Central memory CD8-positive, alpha-beta T cell (primary cell): ENCODE measurements at regions not wholly inside any gene's neighbourhood (a gene's known extent, or its start where the extent isn't known, plus 50 kb on each side); places are given as distances from the start of the nearest gene placed in this dataset.

Experiments
- ATAC-seq: fragments of 150-1000 bp; cut with Tn5 transposase; replicated peaks from 2 replicates; pipeline ENCODE4 v1.10.0; 2022; ENCODE audit warnings: mild to moderate bottlenecking, moderate FRiP score, moderate number of reproducible peaks; ENCODE audit not compliant: poor library complexity, severe bottlenecking; ENCODE audit errors: extremely low read depth
- DNase-seq, 2 donors: peaks; one replicate each; pipeline ENCODE4 v3.0.0; 2021; ENCODE audit warnings: low spot score in 2 of 2
- H3K27ac Mint-ChIP-seq: one replicate; pipeline ENCODE4 v1.8.0; 2022; ENCODE audit warnings: low read depth, mild to moderate bottlenecking, moderate library complexity, mixed read lengths
- H3K27me3 Mint-ChIP-seq: one replicate; pipeline ENCODE4 v1.8.0; 2022; ENCODE audit warnings: mixed read lengths
- H3K36me3 Mint-ChIP-seq: one replicate; pipeline ENCODE4 v1.8.0; 2022; ENCODE audit warnings: mild to moderate bottlenecking, moderate library complexity, mixed read lengths; ENCODE audit not compliant: insufficient read depth
- H3K4me1 Mint-ChIP-seq: one replicate; pipeline ENCODE4 v1.8.0; 2022; ENCODE audit warnings: mixed read lengths
- H3K4me3 Mint-ChIP-seq: one replicate; pipeline ENCODE4 v1.8.0; 2022; ENCODE audit warnings: mild to moderate bottlenecking, moderate library complexity, mixed read lengths
- H3K9me3 Mint-ChIP-seq: one replicate; pipeline ENCODE4 v1.8.0; 2022; ENCODE audit warnings: mixed read lengths

DNA sequence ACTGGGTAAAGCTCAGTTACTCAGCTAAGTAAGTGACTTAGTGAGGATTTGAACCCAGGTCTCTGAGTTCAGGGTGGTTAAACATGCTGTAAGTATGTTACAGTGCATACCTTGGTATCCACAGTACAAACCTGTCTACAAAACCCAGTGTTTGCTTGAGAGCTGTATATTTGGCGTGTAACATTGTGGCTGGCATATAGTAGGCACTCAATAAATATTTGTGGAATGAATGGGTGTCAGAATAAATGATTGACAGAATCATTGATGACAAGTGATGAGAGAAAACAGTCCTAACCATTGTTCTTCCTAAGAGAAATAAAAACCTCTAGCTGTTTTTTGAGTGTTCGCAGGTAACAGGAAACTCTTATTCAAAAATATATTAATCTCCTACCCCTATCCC is 79.7 kb upstream of the BCOR start:
- DNase-seq (no peak), ATAC-seq (no peak)
- Mint-ChIP-seq H3K4me1 (peaks cover 28% of the 10 kb centered on the region), H3K27me3 (no peaks in the 10 kb centered on the region), H3K9me3 (no peaks in the 10 kb centered on the region), H3K4me3 (peak overlapping the region; percentile 87), H3K27ac (peak overlapping the region; percentile 95), H3K36me3 (peaks cover 17% of the 10 kb centered on the region)

DNA sequence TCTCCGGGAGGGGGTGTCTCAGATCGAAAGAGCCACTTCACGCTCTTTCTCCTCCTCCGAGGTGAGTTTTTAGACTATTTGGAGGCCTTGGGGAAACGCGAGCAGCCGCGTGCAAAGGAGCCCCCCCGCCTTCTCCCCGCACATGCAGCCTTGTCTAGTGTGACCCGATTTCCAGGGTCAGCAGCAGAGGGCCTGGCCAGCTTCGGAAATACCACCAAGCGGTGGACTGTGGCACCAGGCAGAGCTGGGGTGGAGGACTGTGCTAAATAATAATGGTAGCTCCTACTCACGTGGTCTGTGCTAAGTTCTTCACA is 79.3 kb upstream of the BCOR start:
- ATAC-seq: peak; percentile 16
- Mint-ChIP-seq H3K4me1 (peaks cover 28% of the 10 kb centered on the region), H3K36me3 (peaks cover 20% of the 10 kb centered on the region), H3K27ac (peak overlapping the region; percentile 95), H3K27me3 (no peaks in the 10 kb centered on the region), H3K9me3 (no peaks in the 10 kb centered on the region), H3K4me3 (peak overlapping the region; percentile 87)
- no peak for DNase-seq

DNA sequence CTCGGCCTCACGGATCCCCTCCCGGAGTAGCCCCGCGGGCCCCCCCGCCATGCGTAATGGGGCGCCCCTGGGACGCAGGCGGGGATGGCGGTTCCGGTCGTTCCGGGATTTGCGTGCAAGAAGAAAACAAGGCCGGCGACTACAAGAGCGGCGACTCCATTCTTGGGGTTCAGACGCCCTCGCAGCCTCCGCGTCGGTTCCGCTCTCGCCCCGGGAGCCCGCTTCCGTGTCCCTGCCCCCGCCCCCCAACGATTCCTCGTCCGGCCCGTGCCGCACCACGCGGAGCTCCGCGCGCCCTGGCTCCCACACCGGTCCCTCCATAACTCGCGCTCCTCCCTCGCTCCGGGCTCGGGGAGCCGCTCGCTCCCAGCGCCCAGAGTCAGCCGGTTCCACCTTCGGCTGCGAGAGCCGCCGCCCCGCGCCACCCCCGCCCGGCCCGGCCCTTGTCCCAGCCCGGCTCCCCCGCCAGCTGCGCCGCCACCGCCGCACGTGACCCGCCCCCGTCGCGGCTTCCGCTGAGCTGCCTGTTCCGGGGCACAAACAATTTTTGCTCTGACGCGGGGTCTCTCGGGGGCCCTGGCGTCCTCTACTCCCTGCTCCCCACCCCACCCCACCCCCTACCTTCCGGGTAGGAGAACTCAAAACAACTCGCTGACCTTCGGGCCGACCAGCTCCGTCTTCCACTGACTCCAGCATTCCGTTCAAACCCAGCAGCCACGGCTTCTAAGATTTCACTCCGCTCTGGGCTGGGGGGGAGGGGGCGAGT is 78.8 kb upstream of the BCOR start:
- H3K4me1 Mint-ChIP-seq: peaks cover 28% of the 10 kb centered on the region
- DNase-seq (peak; percentile 52 to 70), ATAC-seq (peak; percentile 45)
- H3K36me3 Mint-ChIP-seq: peaks cover 21% of the 10 kb centered on the region
- H3K9me3 Mint-ChIP-seq: no peaks in the 10 kb centered on the region
- no peaks in the 10 kb centered on the region for H3K27me3 Mint-ChIP-seq
- H3K27ac Mint-ChIP-seq: peak overlapping the region; percentile 95
- H3K4me3 Mint-ChIP-seq: peak overlapping the region; percentile 87

DNA sequence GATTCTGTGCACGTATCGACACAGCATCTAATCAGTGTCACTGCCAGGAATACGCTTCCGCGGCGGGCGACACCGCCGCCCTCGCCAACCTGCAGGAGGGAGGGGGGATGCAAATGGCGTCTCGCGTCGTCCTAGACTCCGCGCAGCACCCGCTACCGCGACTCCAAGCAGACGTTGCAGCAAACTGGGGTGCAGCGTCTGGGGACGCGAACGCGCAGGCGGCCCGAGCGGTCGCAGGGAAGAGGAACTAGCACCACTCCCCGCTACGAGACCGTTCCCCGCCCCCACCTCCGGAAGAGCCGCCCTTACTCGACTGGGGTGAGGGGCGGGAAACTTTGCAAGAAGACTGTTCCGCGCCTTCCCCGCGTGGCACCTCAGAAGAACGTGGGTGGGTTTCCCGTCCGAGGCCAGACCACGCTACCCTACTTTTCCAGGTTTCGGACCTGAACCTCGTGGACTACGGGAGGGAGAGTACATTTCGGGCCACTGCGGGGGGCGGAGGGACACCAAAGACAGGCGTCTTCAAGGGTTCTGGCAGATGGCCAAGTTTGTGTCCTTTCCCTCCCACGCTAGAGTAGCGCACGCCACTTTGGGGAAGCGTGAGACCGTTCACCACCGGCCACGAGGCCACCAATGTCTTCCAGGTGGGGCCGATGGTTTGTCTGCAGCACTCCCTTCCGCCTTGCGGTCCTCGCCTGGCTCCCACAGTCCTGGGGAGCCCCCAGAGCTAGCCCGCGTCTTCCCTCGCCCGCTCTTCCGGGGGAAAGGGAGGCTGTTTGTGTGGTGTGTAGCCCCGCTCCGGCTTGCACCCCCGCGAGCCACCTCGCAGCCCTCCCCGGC is 78.0 kb upstream of the BCOR start:
- ATAC-seq (peak; percentile 50), DNase-seq (peak; percentile 59 to 68)
- Mint-ChIP-seq H3K4me1 (peaks cover 31% of the 10 kb centered on the region), H3K36me3 (peaks cover 21% of the 10 kb centered on the region), H3K27me3 (no peaks in the 10 kb centered on the region), H3K9me3 (no peaks in the 10 kb centered on the region), H3K27ac (peak overlapping the region; percentile 92), H3K4me3 (peak overlapping the region; percentile 87)

DNA sequence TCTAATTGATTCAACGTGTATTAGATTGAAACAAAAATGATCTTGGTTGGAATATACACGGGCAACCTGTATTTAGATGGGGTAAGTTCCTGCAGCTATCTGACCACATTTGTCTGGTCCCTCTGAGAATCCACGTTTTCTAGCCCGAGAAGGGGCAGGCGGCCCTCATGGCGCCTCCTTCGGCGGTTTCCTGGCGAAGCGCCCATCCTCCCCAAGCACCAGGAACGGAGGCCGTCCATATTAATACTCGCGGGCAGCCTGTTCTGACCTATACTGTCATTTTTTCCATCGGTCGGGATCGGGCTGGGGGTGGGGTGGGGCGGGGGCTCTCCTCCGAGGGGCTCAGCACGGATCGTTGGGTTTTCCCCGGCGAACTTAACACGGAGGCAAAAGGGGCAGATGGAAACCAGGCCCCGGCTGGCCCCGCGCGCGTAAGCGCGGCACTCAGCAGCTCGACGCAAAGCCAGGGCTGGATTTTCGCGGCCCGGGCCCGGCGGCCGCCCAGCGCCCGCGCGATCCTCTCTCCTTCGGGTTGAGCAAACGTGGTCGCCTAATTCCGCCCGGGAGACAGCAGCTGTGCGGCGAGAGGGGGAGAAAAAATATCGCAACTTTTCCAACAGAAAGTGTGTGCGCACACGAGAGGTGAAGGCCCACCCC is 77.2 kb upstream of the BCOR start:
- peak overlapping the region; percentile 87 for H3K4me3 Mint-ChIP-seq
- peaks cover 31% of the 10 kb centered on the region for H3K4me1 Mint-ChIP-seq
- H3K27me3 Mint-ChIP-seq: no peaks in the 10 kb centered on the region
- peaks cover 25% of the 10 kb centered on the region for H3K36me3 Mint-ChIP-seq
- DNase-seq (peak in 1 of 2 donors; percentile 23), ATAC-seq (no peak)
- no peaks in the 10 kb centered on the region for H3K9me3 Mint-ChIP-seq
- H3K27ac Mint-ChIP-seq: peak overlapping the region; percentile 92

DNA sequence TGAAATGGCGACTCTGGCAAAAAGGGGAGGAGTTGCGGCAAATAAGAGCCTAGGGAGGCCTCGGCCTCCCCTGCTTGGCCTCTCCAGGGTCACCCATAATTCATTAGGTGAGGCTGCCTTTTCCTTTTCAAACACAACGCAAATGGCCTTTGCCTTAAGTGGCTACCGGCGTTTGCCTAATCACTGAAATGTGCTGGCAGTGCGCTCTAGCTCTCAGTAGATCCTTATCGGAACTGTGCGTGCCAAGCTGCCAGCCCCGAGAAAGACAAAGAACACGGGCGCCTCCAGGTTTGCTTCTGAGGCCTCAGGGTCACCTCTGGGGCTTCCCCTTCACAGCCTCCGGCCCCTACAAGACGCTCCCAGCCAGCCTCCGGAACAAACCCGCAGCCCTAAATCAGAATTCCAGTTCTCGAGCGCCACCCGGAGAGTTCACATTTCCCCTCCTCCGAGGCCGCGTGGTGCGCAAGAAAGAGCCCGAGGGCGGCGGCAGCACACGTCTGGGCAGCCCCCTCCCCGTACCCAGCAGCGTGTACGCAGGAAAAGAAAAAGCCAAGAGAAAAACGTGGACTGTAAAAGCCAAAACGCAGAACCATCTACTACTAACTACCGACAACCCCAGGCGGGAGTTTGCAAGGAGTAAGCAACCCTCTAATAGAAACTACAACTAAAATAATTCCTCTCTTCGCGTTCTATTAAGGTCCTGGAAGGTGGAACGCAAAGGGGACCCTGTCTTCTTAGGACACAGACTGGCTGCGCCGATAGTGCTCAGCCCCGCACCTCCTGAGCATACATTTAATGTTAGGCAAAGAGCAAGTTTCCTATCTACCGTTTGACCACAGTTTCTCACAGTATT is 76.5 kb upstream of the BCOR start:
- H3K36me3 Mint-ChIP-seq: peaks cover 26% of the 10 kb centered on the region
- peaks cover 37% of the 10 kb centered on the region for H3K4me1 Mint-ChIP-seq
- no peaks in the 10 kb centered on the region for H3K27me3 Mint-ChIP-seq
- ATAC-seq (no peak), DNase-seq (no peak)
- H3K27ac Mint-ChIP-seq: peak overlapping the region; percentile 92
- H3K9me3 Mint-ChIP-seq: no peaks in the 10 kb centered on the region
- peak overlapping the region; percentile 87 for H3K4me3 Mint-ChIP-seq

DNA sequence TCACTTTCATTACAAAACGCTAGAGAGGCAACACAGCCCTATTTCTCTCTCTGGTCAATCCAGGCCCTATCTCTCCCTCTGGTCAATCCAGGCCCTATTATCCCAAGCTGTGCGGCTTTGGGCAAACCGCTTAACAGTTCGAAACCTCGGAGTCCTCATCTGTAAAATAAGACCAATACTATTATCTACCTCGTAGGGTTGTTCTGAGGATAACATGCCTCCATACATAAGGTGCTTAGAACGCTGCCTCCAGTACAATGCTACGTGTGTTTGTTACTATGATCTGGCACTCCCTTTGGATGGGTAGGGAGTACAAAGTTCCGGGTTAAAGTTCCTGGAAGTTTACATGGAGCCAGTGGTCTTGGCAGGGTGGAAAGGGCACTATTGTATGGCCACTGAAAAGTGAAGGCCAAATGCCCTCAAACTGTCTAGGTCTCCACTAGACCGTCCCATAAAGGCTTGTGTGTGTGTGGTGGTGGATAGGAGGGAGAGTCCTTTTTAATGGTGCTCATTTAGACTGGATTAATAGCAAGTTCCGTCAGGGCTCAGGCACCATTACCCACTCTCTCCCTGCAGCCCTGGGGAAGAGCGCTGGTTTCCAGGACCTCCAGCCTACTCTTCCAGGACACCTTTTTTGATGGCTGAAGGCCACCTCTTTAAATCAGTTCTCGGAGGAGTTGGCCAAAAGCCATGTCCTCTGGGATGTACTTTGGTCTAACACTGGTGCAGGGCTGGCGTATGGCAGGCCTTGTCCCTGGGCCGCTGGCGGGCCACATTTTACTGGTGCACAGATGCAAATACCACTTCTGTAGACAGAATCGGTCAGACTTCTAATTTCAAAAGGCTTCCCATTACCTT is 75.6 kb upstream of the BCOR start:
- Mint-ChIP-seq H3K4me3 (peak overlapping the region; percentile 87), H3K27me3 (no peaks in the 10 kb centered on the region), H3K36me3 (peaks cover 26% of the 10 kb centered on the region), H3K27ac (peak overlapping the region; percentile 92), H3K9me3 (no peaks in the 10 kb centered on the region), H3K4me1 (peaks cover 35% of the 10 kb centered on the region)
- DNase-seq: no peak
- ATAC-seq: no peak

DNA sequence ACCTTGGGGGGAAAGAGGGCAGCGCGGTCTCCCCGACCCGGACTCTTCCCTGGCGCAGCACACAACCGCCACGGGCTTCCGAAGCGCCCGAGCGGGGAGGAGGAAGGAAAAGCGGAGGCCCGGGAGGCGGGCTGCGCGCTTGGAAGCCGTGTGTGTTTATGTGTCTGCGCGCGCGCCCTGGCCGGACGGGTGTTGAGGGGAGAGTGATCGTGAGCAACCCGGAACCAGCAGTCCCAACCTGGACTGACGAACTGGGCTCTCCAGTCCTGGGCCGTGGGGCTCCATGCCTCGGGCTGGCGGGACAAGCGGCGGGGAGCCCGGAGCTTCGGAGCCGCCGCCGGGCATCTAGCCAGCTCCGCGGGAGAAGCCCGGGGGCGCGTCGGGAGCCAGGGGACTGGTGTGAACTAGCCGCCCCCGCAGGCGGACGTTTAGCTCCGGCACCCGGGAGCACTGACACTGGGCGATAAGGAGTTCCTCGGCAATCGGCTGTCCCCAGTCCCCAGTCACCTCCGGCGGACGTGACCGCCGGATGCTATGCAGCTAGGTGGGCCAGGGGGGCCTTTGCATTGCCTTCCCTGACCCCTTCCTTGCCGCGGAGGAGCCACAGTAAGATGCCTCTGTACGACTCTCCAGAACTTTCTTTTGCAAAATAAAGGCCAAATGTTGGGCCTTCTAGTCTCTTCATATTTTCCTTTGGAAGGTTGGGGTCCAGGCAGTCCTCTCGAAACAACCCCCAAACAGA is 74.8 kb upstream of the BCOR start:
- Mint-ChIP-seq H3K4me1 (peaks cover 31% of the 10 kb centered on the region), H3K4me3 (peak overlapping the region; percentile 87), H3K27ac (peak overlapping the region; percentile 91), H3K36me3 (peaks cover 26% of the 10 kb centered on the region), H3K9me3 (no peaks in the 10 kb centered on the region), H3K27me3 (no peaks in the 10 kb centered on the region)
- ATAC-seq (no peak), DNase-seq (no peak)

DNA sequence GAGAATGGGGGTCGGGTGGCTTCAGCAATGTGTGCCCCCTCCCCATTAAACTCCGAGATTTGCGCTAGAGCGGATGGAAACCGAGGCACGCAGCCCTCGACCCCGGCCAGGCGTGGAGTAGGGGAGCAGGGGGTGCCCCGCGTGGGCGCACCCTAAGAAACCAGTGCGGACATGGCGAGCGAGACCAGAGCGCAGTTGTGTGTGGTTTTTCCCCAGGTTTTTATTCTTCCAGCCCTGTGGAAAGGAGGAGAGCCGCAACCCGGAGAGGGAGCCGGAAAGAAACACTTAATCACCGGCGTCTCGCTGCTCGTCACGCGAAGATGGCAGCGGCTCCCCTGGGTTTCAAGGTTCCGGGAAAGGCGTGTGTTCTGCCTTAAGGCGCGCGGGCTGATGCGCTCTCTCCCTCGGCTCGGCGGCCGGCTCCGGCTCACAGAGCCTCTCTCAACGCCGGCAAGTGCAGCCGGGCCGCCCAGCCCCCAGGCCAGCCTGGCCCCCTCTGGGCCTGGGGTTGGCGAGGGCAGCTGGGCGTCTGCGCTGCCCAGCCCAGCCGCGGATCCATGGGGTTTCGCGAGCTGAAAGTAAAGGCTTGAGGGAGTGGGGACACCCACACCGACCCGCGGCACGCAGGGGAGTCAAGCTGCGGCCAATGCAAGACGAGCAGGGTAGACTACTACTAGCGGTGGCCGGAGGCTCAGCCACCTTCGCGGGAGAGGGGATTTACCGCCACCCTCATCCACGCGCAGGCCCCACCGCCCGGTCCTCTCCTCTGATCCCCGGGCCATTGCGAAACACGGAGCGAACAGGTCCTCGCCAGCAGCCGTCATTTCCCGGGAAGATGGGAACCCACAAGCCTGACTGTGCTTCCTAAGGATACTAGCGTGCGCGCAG is 74.0 kb upstream of the BCOR start:
- H3K36me3 Mint-ChIP-seq: peaks cover 23% of the 10 kb centered on the region
- peaks cover 26% of the 10 kb centered on the region for H3K4me1 Mint-ChIP-seq
- peak overlapping the region; percentile 87 for H3K4me3 Mint-ChIP-seq
- H3K27me3 Mint-ChIP-seq: no peaks in the 10 kb centered on the region
- ATAC-seq (no peak), DNase-seq (no peak)
- H3K9me3 Mint-ChIP-seq: no peaks in the 10 kb centered on the region
- H3K27ac Mint-ChIP-seq: peak overlapping the region; percentile 91

DNA sequence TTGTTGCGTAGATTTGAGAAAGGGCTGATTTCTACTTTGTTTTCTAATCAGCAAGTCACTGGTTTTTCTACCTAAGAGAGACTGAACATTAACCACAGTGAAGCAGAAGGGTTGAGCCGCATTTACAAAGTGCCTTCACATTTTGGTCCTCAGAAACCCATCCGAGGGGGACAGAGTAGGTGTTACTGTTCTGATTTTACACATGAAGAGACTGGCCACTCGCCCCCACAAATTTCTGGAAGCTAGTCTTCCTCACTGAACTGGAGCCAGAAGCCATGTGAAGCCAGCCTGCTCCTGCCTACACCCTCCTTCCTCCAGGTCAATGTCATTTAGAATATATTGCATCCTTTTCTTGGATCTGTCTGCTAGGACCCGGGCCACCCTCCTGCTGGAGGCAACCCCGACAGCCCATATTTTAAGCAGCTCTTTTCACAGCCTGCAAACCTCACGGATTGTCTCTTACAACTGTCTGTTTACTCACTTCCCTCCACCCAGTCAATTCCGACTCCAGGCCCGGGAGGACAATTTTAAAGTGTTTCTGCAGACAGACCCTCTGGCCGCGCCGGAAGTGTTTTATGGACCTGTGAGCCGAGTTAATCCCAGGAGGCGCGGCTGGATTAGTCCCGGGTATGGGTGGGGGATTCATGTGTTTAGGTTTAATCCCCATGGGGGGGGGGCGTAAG is 73.2 kb upstream of the BCOR start:
- H3K4me1 Mint-ChIP-seq: peaks cover 26% of the 10 kb centered on the region
- no peak for ATAC-seq
- peak overlapping the region; percentile 91 for H3K27ac Mint-ChIP-seq
- H3K27me3 Mint-ChIP-seq: no peaks in the 10 kb centered on the region
- peaks cover 19% of the 10 kb centered on the region for H3K36me3 Mint-ChIP-seq
- H3K4me3 Mint-ChIP-seq: peak overlapping the region; percentile 87
- no peaks in the 10 kb centered on the region for H3K9me3 Mint-ChIP-seq
- DNase-seq: no peak
